NCI-H345 treated with DMSO at 0.1 percent for 48 hours (cell line): ENCODE measurements at regions not wholly inside any gene's neighbourhood (a gene's known extent, or its start where the extent isn't known, plus 50 kb on each side); places are given as distances from the start of the nearest gene placed in this dataset.

Experiments used
- DNase-seq: peaks from one replicate; lab custom pipeline; 2025; ENCODE audit not compliant: unreplicated experiment; lab: John Stamatoyannopoulos, UW

- DNase-seq, result no peak
Measured at GRCh38 chr2:139194546-139194945, 414.4 kb upstream of the NXPH2 start.

GRCh38 chr2:139177041-139177440, 396.9 kb upstream of the NXPH2 start:
- no peak for DNase-seq

- DNase-seq, result no peak
Measured at GRCh38 chr2:139175510-139175909, 395.3 kb upstream of the NXPH2 start.

GRCh38 chr2:139170406-139170805, 390.2 kb upstream of the NXPH2 start:
- DNase-seq, result no peak

- DNase-seq, result no peak
Measured at GRCh38 chr2:139165601-139166000, 385.4 kb upstream of the NXPH2 start.

GRCh38 chr2:139165041-139165440, 384.9 kb upstream of the NXPH2 start:
- DNase-seq, result no peak

- DNase-seq, result no peak
Measured at GRCh38 chr2:139162957-139163356, 382.8 kb upstream of the NXPH2 start.

- DNase-seq, result no peak
Measured at GRCh38 chr2:139162456-139162855, 382.3 kb upstream of the NXPH2 start.

GRCh38 chr2:139160836-139161235, 380.6 kb upstream of the NXPH2 start:
- DNase-seq, result no peak

- no peak for DNase-seq
Measured at GRCh38 chr2:139159177-139159576, 379.0 kb upstream of the NXPH2 start.

GRCh38 chr2:139156730-139157129, 376.5 kb upstream of the NXPH2 start:
- no peak for DNase-seq

GRCh38 chr2:139155991-139156390, 375.8 kb upstream of the NXPH2 start:
- no peak for DNase-seq

- no peak for DNase-seq
Measured at GRCh38 chr2:139142252-139142880, 362.2 kb upstream of the NXPH2 start.

GRCh38 chr2:139124271-139124670, 344.1 kb upstream of the NXPH2 start:
- DNase-seq, result no peak

- DNase-seq, result no peak
Measured at GRCh38 chr2:139123795-139124194, 343.6 kb upstream of the NXPH2 start.

GRCh38 chr2:139122711-139123158, 342.5 kb upstream of the NXPH2 start:
- no peak for DNase-seq

- DNase-seq, result no peak
Measured at GRCh38 chr2:139099721-139100120, 319.5 kb upstream of the NXPH2 start.

- DNase-seq, result no peak
Measured at GRCh38 chr2:139098961-139099360, 318.8 kb upstream of the NXPH2 start.

- DNase-seq, result no peak
Measured at GRCh38 chr2:139083121-139083520, 302.9 kb upstream of the NXPH2 start.

GRCh38 chr2:139080244-139080643, 300.1 kb upstream of the NXPH2 start:
- no peak for DNase-seq

GRCh38 chr2:139079311-139079710, 299.1 kb upstream of the NXPH2 start:
- no peak for DNase-seq

GRCh38 chr2:139078376-139078775, 298.2 kb upstream of the NXPH2 start:
- no peak for DNase-seq

GRCh38 chr2:139077099-139077737, 297.0 kb upstream of the NXPH2 start:
- no peak for DNase-seq
